ENCODE measurements at regions not wholly inside any gene's neighbourhood (a gene's known extent, or its start where the extent isn't known, plus 50 kb on each side); places are given as distances from the start of the nearest gene placed in this dataset.

DNA sequence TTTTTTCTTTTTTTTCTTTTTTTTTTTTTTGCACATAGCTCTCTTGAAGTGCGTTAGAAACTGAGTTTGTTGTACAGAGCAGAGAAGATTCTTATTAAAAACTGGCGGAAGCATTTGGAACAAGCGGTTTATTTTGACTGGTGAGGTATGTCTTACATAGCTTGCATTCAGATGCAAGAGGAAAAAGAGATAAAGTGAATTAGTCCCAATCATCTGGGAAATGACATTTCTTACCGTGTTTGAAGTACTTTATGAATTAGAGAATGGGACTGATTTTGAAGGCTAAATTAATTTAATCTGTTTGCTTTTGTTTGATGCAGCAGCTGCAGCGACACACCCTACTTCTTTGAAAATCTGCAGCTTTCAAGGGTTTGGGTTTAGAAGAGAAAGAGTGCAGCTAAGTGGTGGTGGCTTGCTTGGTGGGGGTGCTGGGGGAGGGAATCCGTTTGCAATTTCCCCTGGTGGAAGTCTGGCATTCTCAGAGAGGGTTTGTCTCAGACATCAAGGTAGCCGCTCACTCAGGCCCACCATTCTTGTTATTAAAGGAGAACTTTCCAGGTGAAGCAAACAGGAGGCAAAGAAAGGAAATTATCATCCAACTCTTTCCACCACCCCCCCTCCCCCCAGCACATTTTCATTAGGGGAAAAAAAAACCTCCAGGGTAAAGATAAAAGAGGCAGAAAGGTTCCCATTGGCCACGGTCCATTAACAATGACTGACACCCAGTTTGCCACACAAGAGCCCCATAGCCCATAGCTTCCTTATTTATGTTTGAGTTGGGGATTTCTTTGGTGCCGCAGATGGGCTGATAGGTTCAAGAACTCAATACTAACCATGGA is 231.7 kb downstream of the SKIDA1 start:
- TF ChIP-seq, protein P1, sequence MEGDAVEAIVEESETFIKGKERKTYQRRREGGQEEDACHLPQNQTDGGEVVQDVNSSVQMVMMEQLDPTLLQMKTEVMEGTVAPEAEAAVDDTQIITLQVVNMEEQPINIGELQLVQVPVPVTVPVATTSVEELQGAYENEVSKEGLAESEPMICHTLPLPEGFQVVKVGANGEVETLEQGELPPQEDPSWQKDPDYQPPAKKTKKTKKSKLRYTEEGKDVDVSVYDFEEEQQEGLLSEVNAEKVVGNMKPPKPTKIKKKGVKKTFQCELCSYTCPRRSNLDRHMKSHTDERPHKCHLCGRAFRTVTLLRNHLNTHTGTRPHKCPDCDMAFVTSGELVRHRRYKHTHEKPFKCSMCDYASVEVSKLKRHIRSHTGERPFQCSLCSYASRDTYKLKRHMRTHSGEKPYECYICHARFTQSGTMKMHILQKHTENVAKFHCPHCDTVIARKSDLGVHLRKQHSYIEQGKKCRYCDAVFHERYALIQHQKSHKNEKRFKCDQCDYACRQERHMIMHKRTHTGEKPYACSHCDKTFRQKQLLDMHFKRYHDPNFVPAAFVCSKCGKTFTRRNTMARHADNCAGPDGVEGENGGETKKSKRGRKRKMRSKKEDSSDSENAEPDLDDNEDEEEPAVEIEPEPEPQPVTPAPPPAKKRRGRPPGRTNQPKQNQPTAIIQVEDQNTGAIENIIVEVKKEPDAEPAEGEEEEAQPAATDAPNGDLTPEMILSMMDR (IDR thresholded peaks at IDR 0.05), result no peak
- no peak for TF ChIP-seq POLR2AphosphoS5 (IDR thresholded peaks at IDR 0.05)
- no peak for TF ChIP-seq POLR2A (IDR thresholded peaks at IDR 0.05)

Measured in stomach (tissue), 4 donors.